H9 (cell line): ENCODE measurements at regions not wholly inside any gene's neighbourhood (a gene's known extent, or its start where the extent isn't known, plus 50 kb on each side); places are given as distances from the start of the nearest gene placed in this dataset.

Experiments used
- DNase-seq: peaks from one replicate; pipeline ENCODE4 v3.0.0-alpha.2; 2017
- H2AFZ ChIP-seq: one replicate; pipeline ENCODE4 v1.6.1; 2013; ENCODE audit warnings: mild to moderate bottlenecking, low read length, control low read depth, moderate library complexity
- H2AK5ac ChIP-seq: 2 replicates; pipeline ENCODE4 v1.6.1; 2013; ENCODE audit warnings: low read length, control low read depth, mixed read lengths; ENCODE audit not compliant: insufficient read length
- H2BK120ac ChIP-seq: one replicate; pipeline ENCODE4 v1.6.1; 2013; ENCODE audit warnings: low read depth, mild to moderate bottlenecking, low read length, control low read depth, inconsistent platforms; ENCODE audit not compliant: poor library complexity, severe bottlenecking
- H2BK12ac ChIP-seq: 2 replicates; pipeline ENCODE4 v1.6.1; 2013; ENCODE audit warnings: low read length, control low read depth, mixed read lengths, low read depth; ENCODE audit not compliant: insufficient read length
- H2BK15ac ChIP-seq: 2 replicates; pipeline ENCODE4 v1.6.1; 2013; ENCODE audit warnings: low read depth, low read length, control low read depth
- H2BK20ac ChIP-seq: one replicate; pipeline ENCODE4 v1.6.1; 2013; ENCODE audit warnings: low read depth, mild to moderate bottlenecking, low read length, control low read depth, inconsistent platforms; ENCODE audit not compliant: poor library complexity, severe bottlenecking
- H2BK5ac ChIP-seq: 2 replicates; pipeline ENCODE4 v1.6.1; 2013; ENCODE audit warnings: low read length, control low read depth, mixed read lengths; ENCODE audit not compliant: insufficient read length
- H3K14ac ChIP-seq: 2 replicates; pipeline ENCODE4 v1.6.1; 2013; ENCODE audit warnings: low read length, control low read depth; ENCODE audit not compliant: insufficient read depth
- H3K18ac ChIP-seq: 2 replicates; pipeline ENCODE4 v1.6.1; 2013; ENCODE audit warnings: low read depth, mild to moderate bottlenecking, mixed read lengths, low read length, control low read depth; ENCODE audit not compliant: insufficient read length
- H3K23ac ChIP-seq: 2 replicates; pipeline ENCODE4 v1.6.1; 2013; ENCODE audit warnings: low read length, control low read depth, mixed read lengths, low read depth; ENCODE audit not compliant: insufficient read length
- H3K23me2 ChIP-seq: 2 replicates; pipeline ENCODE4 v1.6.1; 2013; ENCODE audit warnings: low read depth, mild to moderate bottlenecking, mixed read lengths, low read length, control low read depth; ENCODE audit not compliant: insufficient read length, poor library complexity, severe bottlenecking
- H3K27ac ChIP-seq: 2 replicates; pipeline ENCODE4 v1.5.1; 2013; ENCODE audit warnings: low read length, control low read depth, mixed read lengths, low read depth; ENCODE audit not compliant: insufficient read length
- H3K27me3 ChIP-seq: 2 replicates; pipeline ENCODE4 v1.6.1; 2013; ENCODE audit warnings: low read length, control low read depth, inconsistent platforms; ENCODE audit not compliant: insufficient read depth
- H3K4ac ChIP-seq: 2 replicates; pipeline ENCODE4 v1.6.1; 2013; ENCODE audit warnings: low read depth, mild to moderate bottlenecking, control low read depth, inconsistent platforms, low read length, moderate library complexity
- H3K4me1 ChIP-seq: 2 replicates; pipeline ENCODE4 v1.6.1; 2013; ENCODE audit warnings: low read length, control low read depth, inconsistent platforms; ENCODE audit not compliant: insufficient read depth
- H3K4me2 ChIP-seq: 2 replicates; pipeline ENCODE4 v1.6.1; 2013; ENCODE audit warnings: low read length, control low read depth, mixed read lengths; ENCODE audit not compliant: insufficient read length, insufficient read depth
- H3K56ac ChIP-seq: 2 replicates; pipeline ENCODE4 v1.6.1; 2013; ENCODE audit warnings: low read depth, mild to moderate bottlenecking, mixed read lengths, low read length, control low read depth; ENCODE audit not compliant: insufficient read length
- H3K79me1 ChIP-seq: 2 replicates; pipeline ENCODE4 v1.6.1; 2013; ENCODE audit warnings: low read depth, mild to moderate bottlenecking, moderate library complexity, low read length, control low read depth, inconsistent platforms; ENCODE audit not compliant: insufficient read depth, poor library complexity, severe bottlenecking
- H3K79me2 ChIP-seq: 2 replicates; pipeline ENCODE4 v1.6.1; 2013; ENCODE audit warnings: low read length, control low read depth, inconsistent platforms; ENCODE audit not compliant: insufficient read depth
- H3K9ac ChIP-seq: 2 replicates; pipeline ENCODE4 v1.6.1; 2013; ENCODE audit warnings: low read length, control low read depth, mixed read lengths; ENCODE audit not compliant: insufficient read length; ENCODE audit errors: extremely low read depth
- H3K9me3 ChIP-seq: one replicate; pipeline ENCODE4 v1.6.1; 2013; ENCODE audit warnings: low read depth, low read length, inconsistent platforms; ENCODE audit not compliant: control insufficient read depth
- H3T11ph ChIP-seq: one replicate; pipeline ENCODE4 v1.6.1; 2013; ENCODE audit warnings: mild to moderate bottlenecking, low read length, control low read depth, inconsistent platforms
- H4K20me1 ChIP-seq: one replicate; pipeline ENCODE4 v1.6.1; 2013; ENCODE audit not compliant: control insufficient read depth, insufficient read length, insufficient read depth
- H4K5ac ChIP-seq: 2 replicates; pipeline ENCODE4 v1.6.1; 2013; ENCODE audit warnings: low read depth, mild to moderate bottlenecking, mixed read lengths, low read length, control low read depth; ENCODE audit not compliant: insufficient read length
- H4K8ac ChIP-seq: replicated peaks from 2 replicates; pipeline ENCODE4 v1.6.1; 2013; ENCODE audit warnings: low read length, control low read depth, mixed read lengths, low read depth; ENCODE audit not compliant: insufficient read length
- H4K91ac ChIP-seq: 2 replicates; pipeline ENCODE4 v1.6.1; 2013; ENCODE audit warnings: low read depth, mild to moderate bottlenecking, moderate library complexity, mixed read lengths, low read length, control low read depth; ENCODE audit not compliant: insufficient read length
- H3K27ac Mint-ChIP-seq, 3 experiments: 2 replicates in 2 of 3; 3 replicates in 1 of 3; pipeline ENCODE4 v1.8.0; 2020 to 2021; ENCODE audit warnings: mixed read lengths in 3 of 3, mild to moderate bottlenecking in 1 of 3, moderate library complexity in 1 of 3
- H3K27me3 Mint-ChIP-seq: 2 replicates; pipeline ENCODE4 v1.8.0; 2021; ENCODE audit warnings: low read depth, mild to moderate bottlenecking, moderate library complexity, mixed read lengths
- H3K36me3 Mint-ChIP-seq, 3 experiments: 2 replicates in 2 of 3; 3 replicates in 1 of 3; pipeline ENCODE4 v1.8.0; 2020 to 2021; ENCODE audit warnings: low read depth in 3 of 3, mixed read lengths in 3 of 3; ENCODE audit not compliant: insufficient read depth in 1 of 3
- H3K4me1 Mint-ChIP-seq, 2 experiments: 2 replicates each; pipeline ENCODE4 v1.8.0; 2020; ENCODE audit warnings: mixed read lengths in 2 of 2
- H3K4me3 Mint-ChIP-seq, 2 experiments: 2 replicates in 1 of 2; 3 replicates in 1 of 2; pipeline ENCODE4 v1.8.0; 2020 to 2021; ENCODE audit warnings: mild to moderate bottlenecking in 2 of 2, mixed read lengths in 2 of 2, moderate library complexity in 1 of 2
- H3K9me3 Mint-ChIP-seq, 2 experiments: 2 replicates in 1 of 2; 3 replicates in 1 of 2; pipeline ENCODE4 v1.8.0; 2020; ENCODE audit warnings: mild to moderate bottlenecking in 2 of 2, mixed read lengths in 2 of 2, moderate library complexity in 1 of 2
- CTCF ChIP-seq: fragments of 200-600 bp; sonication (generic); conservative IDR thresholded peaks from 3 replicates; pipeline ENCODE4 v1.8.0; 2021; ENCODE audit warnings: antibody characterized with exemption, mild to moderate bottlenecking
- WGBS: extraction: QIAGEN DNeasy Blood & Tissue Kit; methylation state at CpG from one replicate; pipeline ENCODE4 v1.1.7; 2013; ENCODE audit warnings: missing lambda C conversion rate, low lambda C conversion rate, mixed read lengths; ENCODE audit not compliant: insufficient read length; ENCODE audit errors: extremely low coverage; 5-methylcytosine and 5-hydroxymethylcytosine counted together

- WGBS: no CpG with 5 or more reads among the region's 3 CpGs
- no peak overlapping the region for H2BK15ac ChIP-seq
- no peaks in the 10 kb centered on the region for H3K27me3 ChIP-seq
- Mint-ChIP-seq H3K9me3 (no peaks in the 10 kb centered on the region; a peak in 1 of 5 replicates), H3K36me3 (no peaks in the 10 kb centered on the region; a peak in 2 of 7 replicates), H3K4me3 (no peak overlapping the region), H3K27ac (no peak overlapping the region), H3K4me1 (peaks cover 19 to 20% of the 10 kb centered on the region in 2 experiments), H3K27me3 (no peaks in the 10 kb centered on the region)
- no peak overlapping the region for H3T11ph ChIP-seq
- no peak overlapping the region for H3K9ac ChIP-seq
- H4K5ac ChIP-seq: no peak overlapping the region
- TF ChIP-seq CTCF: no peak
- peaks cover 3% of the 10 kb centered on the region; the same call in 1 of the 2 replicates for H3K4me1 ChIP-seq
- no peak overlapping the region for H2BK12ac ChIP-seq
- no peak overlapping the region for H2BK5ac ChIP-seq
- no peak overlapping the region for H3K27ac ChIP-seq
- no peak overlapping the region for H3K4ac ChIP-seq
- H3K9me3 ChIP-seq: no peaks in the 10 kb centered on the region
- DNase-seq: no peak
- no peak overlapping the region for H4K8ac ChIP-seq
- H4K91ac ChIP-seq: no peak overlapping the region
- H3K23ac ChIP-seq: no peak overlapping the region
- no peak overlapping the region for H3K18ac ChIP-seq
- H3K79me2 ChIP-seq: no peaks in the 10 kb centered on the region
- no peaks in the 10 kb centered on the region for H3K23me2 ChIP-seq
- H3K14ac ChIP-seq: no peak overlapping the region
- H3K56ac ChIP-seq: no peak overlapping the region
- H4K20me1 ChIP-seq: no peaks in the 10 kb centered on the region
- no peak overlapping the region for H3K4me2 ChIP-seq
- no peak overlapping the region for H2AK5ac ChIP-seq
- H2BK20ac ChIP-seq: no peak overlapping the region
- H3K79me1 ChIP-seq: no peaks in the 10 kb centered on the region
- H2AFZ ChIP-seq: peak overlapping the region; percentile 12
- no peak overlapping the region for H2BK120ac ChIP-seq
Observed at GRCh38 chr17:13931111-13931526, 138.2 kb upstream of the COX10 start.
